Osteoblast (primary cell): ENCODE measurements at regions not wholly inside any gene's neighbourhood (a gene's known extent, or its start where the extent isn't known, plus 50 kb on each side); places are given as distances from the start of the nearest gene placed in this dataset.

Experiments
- DNase-seq: peaks from one replicate; pipeline ENCODE4 v3.0.0; 2011; ENCODE audit warnings: low spot score, mixed read lengths; ENCODE audit not compliant: insufficient read length; ENCODE audit errors: missing footprints
- H2AFZ ChIP-seq: 2 replicates; pipeline ENCODE4 v1.6.0; 2011; ENCODE audit warnings: mild to moderate bottlenecking, low read length
- H3K27ac ChIP-seq: 2 replicates; pipeline ENCODE4 v1.5.1; 2011; ENCODE audit warnings: mild to moderate bottlenecking, low read depth, low read length, moderate library complexity
- H3K27me3 ChIP-seq: 2 replicates; pipeline ENCODE4 v1.6.0; 2012; ENCODE audit warnings: mild to moderate bottlenecking, control low read depth, inconsistent platforms, low read length, moderate library complexity; ENCODE audit not compliant: insufficient read depth
- H3K36me3 ChIP-seq: 2 replicates; pipeline ENCODE4 v1.5.1; 2011; ENCODE audit warnings: mild to moderate bottlenecking, low read length, control low read depth, moderate library complexity; ENCODE audit not compliant: insufficient read depth
- H3K4me1 ChIP-seq: 2 replicates; pipeline ENCODE4 v1.5.1; 2011; ENCODE audit warnings: mild to moderate bottlenecking, low read length, control low read depth, moderate library complexity; ENCODE audit not compliant: insufficient read depth
- H3K4me2 ChIP-seq: 2 replicates; pipeline ENCODE4 v1.6.0; 2011; ENCODE audit warnings: mild to moderate bottlenecking, low read length; ENCODE audit not compliant: insufficient read depth
- H3K4me3 ChIP-seq: fragments of 200-600 bp; sonication (generic); 3 replicates; pipeline ENCODE4 v1.5.1; 2012; ENCODE audit warnings: mild to moderate bottlenecking, low read length, inconsistent platforms; ENCODE audit not compliant: insufficient read depth
- H3K79me2 ChIP-seq: 2 replicates; pipeline ENCODE4 v1.6.0; 2012; ENCODE audit warnings: mild to moderate bottlenecking, low read length, control low read depth, inconsistent platforms; ENCODE audit not compliant: insufficient read depth
- H3K9me3 ChIP-seq: 2 replicates; pipeline ENCODE4 v1.5.1; 2011; ENCODE audit warnings: low read depth, low read length, control low read depth
- H4K20me1 ChIP-seq: 2 replicates; pipeline ENCODE4 v1.6.0; 2012; ENCODE audit warnings: mild to moderate bottlenecking, low read length, control low read depth; ENCODE audit not compliant: insufficient read depth
- CTCF ChIP-seq: IDR thresholded peaks from 2 replicates; pipeline ENCODE4 v1.5.1; 2011; ENCODE audit warnings: mild to moderate bottlenecking, low read depth, low read length, moderate library complexity; ENCODE audit errors: extremely low read depth

DNA sequence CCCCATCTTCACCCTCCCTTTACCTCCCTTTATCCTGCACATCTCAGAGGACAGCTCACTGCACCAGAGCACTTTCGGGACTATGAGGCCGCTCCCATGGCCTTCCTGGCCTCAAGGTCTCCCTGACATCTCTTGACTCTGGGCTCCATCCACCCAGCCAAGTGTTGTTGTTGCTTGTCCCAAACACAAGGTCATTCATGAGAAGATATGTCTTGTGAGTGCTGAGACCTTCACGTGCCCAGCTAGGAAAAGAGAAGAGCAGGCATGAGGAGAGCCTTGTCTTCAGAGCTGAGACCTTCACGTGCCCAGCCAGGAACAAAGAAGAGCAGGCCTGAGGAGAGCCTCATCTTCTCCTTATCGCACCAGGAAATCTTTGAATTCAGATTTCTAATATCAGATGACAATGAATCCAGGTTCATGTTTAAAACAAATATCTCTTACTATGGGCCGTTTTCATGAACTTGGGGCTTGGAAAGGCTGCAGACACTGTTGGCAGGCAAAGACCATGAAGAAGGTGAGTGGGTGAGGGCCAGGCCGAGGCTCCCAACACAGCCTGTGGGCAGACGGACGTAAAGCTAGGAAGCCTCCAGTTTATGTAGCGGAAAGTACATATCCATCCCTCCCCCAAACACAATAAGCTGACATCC is 256.1 kb downstream of the NDUFA10 start:
- H3K4me3 ChIP-seq: no peak overlapping the region
- H2AFZ ChIP-seq: no peak overlapping the region
- H3K4me2 ChIP-seq: no peak overlapping the region
- H3K27ac ChIP-seq: no peak overlapping the region
- no peaks in the 10 kb centered on the region for H4K20me1 ChIP-seq
- TF ChIP-seq CTCF: no peak
- no peaks in the 10 kb centered on the region for H3K36me3 ChIP-seq
- peak; percentile 67 for DNase-seq
- H3K9me3 ChIP-seq: peaks cover 3% of the 10 kb centered on the region
- no peaks in the 10 kb centered on the region for H3K79me2 ChIP-seq
- no peaks in the 10 kb centered on the region for H3K4me1 ChIP-seq
- H3K27me3 ChIP-seq: no peaks in the 10 kb centered on the region

DNA sequence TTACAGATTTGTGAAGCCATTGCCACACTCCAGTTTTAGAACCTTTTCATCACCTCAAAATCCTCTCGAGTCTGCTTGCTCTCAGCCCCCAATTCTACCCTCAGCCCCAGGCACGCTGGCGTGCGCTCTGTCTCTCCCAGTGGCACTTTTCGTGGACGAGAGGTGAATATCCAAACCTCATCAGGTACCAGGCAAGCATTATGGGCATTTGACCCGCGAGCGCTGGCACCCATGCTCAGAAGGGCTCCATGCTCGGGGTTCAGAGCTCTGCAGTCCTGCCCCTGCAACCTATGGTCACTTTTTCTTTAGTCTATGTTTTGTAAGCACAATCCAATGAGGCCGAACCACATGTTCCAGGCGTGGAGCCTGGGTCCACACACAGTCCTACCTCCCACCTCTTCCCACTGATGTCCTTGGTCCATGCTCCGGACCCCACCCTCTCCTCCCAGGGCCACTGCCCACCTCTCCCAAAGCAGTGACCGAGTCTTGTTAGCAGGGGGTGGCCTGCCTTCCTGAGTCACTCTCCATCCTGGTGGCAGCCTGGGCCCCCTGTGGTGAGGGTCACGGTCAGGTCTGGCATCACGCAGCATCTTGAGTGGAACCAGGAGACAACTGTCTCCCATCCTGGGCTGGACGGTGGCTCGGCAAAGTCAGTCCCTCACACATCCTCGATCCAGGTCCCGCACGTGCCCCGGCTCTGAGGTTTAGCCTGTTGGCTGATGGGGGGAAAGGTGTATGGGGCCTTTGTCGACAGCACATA is 256.9 kb downstream of the NDUFA10 start:
- Histone ChIP-seq H3K4me1 (no peaks in the 10 kb centered on the region), H3K4me3 (no peak overlapping the region), H3K9me3 (peaks cover 3% of the 10 kb centered on the region), H2AFZ (no peak overlapping the region), H3K36me3 (no peaks in the 10 kb centered on the region), H3K4me2 (no peak overlapping the region), H4K20me1 (no peaks in the 10 kb centered on the region), H3K27ac (no peak overlapping the region), H3K27me3 (no peaks in the 10 kb centered on the region), H3K79me2 (no peaks in the 10 kb centered on the region)
- peak; percentile 32 for DNase-seq
- no peak for TF ChIP-seq CTCF

DNA sequence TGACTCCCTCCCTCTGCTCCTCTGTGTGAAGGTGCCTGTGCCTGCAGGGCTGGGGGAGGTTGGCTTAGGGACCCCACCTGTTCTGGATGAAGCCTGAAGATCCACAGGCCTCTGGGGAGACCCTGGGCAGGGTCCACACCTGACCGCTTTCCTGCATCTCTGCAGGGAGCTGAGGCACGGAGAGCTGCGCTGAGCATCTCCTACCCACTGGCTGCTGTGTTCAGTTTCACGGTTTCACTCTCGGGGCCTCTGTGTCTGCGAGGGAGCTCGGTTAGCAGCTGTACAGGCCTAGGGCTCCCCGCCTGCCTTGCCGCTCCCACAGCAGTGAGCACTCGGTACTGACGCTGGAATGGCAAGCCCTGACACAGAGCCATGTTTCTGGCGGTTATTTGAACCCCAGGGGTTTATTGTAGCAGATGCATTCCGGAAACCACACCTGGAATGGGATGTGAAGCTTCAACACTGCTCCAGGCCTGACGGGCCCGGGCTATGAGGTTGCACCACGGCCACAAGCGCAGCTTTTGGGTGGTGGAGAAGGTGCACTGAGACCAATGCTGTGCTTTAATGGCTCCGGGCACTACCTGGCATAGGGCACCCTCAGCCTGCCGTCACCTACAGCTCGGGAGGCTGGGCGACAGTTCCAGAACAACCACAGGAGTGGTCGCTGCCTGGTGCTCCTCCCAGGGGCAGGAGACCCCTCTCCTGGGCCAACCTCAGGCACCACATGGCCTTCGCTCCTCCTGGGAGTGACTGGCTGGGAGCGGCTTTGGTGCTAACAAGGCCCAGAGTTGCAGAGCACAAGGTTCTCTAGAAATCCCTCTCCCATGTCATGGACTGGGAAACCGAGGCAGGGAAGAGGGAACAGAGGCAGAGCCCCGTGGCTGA is 257.9 kb downstream of the NDUFA10 start:
- peak; percentile 47 for DNase-seq

More for the DNA sequence above, 257.9 kb downstream of the NDUFA10 start:
- H3K4me2 ChIP-seq: no peak overlapping the region
- no peak overlapping the region for H2AFZ ChIP-seq
- H3K79me2 ChIP-seq: no peaks in the 10 kb centered on the region
- H3K4me1 ChIP-seq: no peaks in the 10 kb centered on the region
- H3K27me3 ChIP-seq: no peaks in the 10 kb centered on the region
- H3K27ac ChIP-seq: no peak overlapping the region
- TF ChIP-seq CTCF: no peak
- H3K36me3 ChIP-seq: no peaks in the 10 kb centered on the region
- H3K9me3 ChIP-seq: peaks cover 3% of the 10 kb centered on the region
- no peak overlapping the region for H3K4me3 ChIP-seq
- H4K20me1 ChIP-seq: no peaks in the 10 kb centered on the region
